Natural killer cell (primary cell): ENCODE measurements at regions not wholly inside any gene's neighbourhood (a gene's known extent, or its start where the extent isn't known, plus 50 kb on each side); places are given as distances from the start of the nearest gene placed in this dataset.

Experiments
- ATAC-seq, 3 donors: fragments of 150-1000 bp in 2 of 3; fragments of 200-7000 bp in 1 of 3; cut with Tn5 transposase; 1 replicate in 1 of 3; 2 replicates in 2 of 3; pipeline ENCODE4 v1.10.0; 2021; ENCODE audit warnings: mild to moderate bottlenecking in 2 of 3, moderate library complexity in 2 of 3
- DNase-seq, 2 donors: peaks; one replicate each; pipeline versions ENCODE4 v3.0.0 to v3.0.0-alpha.2; 2013 to 2021; ENCODE audit warnings: mixed read lengths in 1 of 2
- H3K27ac ChIP-seq: one replicate; pipeline ENCODE4 v1.5.1; 2013; ENCODE audit warnings: mild to moderate bottlenecking, low read length
- H3K27me3 ChIP-seq: one replicate; pipeline ENCODE4 v1.6.1; 2013; ENCODE audit warnings: low read length; ENCODE audit not compliant: control insufficient read depth, insufficient read depth
- H3K36me3 ChIP-seq: one replicate; pipeline ENCODE4 v1.6.1; 2013; ENCODE audit warnings: low read length; ENCODE audit not compliant: control insufficient read depth, insufficient read depth
- H3K4me1 ChIP-seq: one replicate; pipeline ENCODE4 v1.6.1; 2013; ENCODE audit warnings: low read length; ENCODE audit not compliant: control insufficient read depth, insufficient read depth
- H3K4me3 ChIP-seq: one replicate; pipeline ENCODE4 v1.5.1; 2013; ENCODE audit warnings: low read length
- H3K9me3 ChIP-seq: one replicate; pipeline ENCODE4 v1.6.1; 2013; ENCODE audit warnings: low read length; ENCODE audit not compliant: control insufficient read depth, insufficient read depth
- H3K27ac Mint-ChIP-seq, 2 donors: one replicate each; pipeline ENCODE4 v1.8.0; 2022; ENCODE audit warnings: mild to moderate bottlenecking in 2 of 2, mixed read lengths in 2 of 2, moderate library complexity in 1 of 2
- H3K27me3 Mint-ChIP-seq, 2 donors: one replicate each; pipeline ENCODE4 v1.8.0; 2022; ENCODE audit warnings: low read depth in 2 of 2, mixed read lengths in 2 of 2
- H3K36me3 Mint-ChIP-seq: one replicate; pipeline ENCODE4 v1.8.0; 2022; ENCODE audit warnings: mixed read lengths
- H3K4me1 Mint-ChIP-seq, 2 donors: one replicate each; pipeline ENCODE4 v1.8.0; 2022; ENCODE audit warnings: mixed read lengths in 2 of 2
- H3K4me3 Mint-ChIP-seq: one replicate; pipeline ENCODE4 v1.8.0; 2022; ENCODE audit warnings: mild to moderate bottlenecking, moderate library complexity, mixed read lengths
- H3K9me3 Mint-ChIP-seq, 2 donors: one replicate each; pipeline ENCODE4 v1.8.0; 2022; ENCODE audit warnings: mixed read lengths in 2 of 2
- CTCF ChIP-seq: fragments of 200-600 bp; IDR thresholded peaks from one replicate; pipeline ENCODE4 v1.8.0; 2022; ENCODE audit warnings: antibody characterized with exemption
- WGBS: methylation state at CpG from one replicate; pipeline ENCODE4 v1.1.7; 2013; ENCODE audit warnings: missing lambda C conversion rate; ENCODE audit not compliant: insufficient coverage; 5-methylcytosine and 5-hydroxymethylcytosine counted together
- intact Hi-C: fragments of 100-400 bp; cut with micrococcal nuclease; formaldehyde crosslinking; loops from one replicate; pipeline ENCODE4 v1.14.2; 2022

- H3K27me3 Mint-ChIP-seq, result peaks cover 0 to 20% of the 10 kb centered on the region in 2 donors
- DNase-seq (no peak), ATAC-seq (no peak)
- no peaks in the 10 kb centered on the region for H3K36me3 Mint-ChIP-seq
- WGBS, result 83% methylated on average over 1 of the region's 3 CpGs
- H3K4me3 ChIP-seq, result no peak overlapping the region
- H3K27ac Mint-ChIP-seq, result peak overlapping the region in 1 of 2 donors; percentile 22
- H3K36me3 ChIP-seq, result no peaks in the 10 kb centered on the region
- peaks cover 27 to 50% of the 10 kb centered on the region in 2 donors for H3K4me1 Mint-ChIP-seq
- H3K27me3 ChIP-seq, result no peaks in the 10 kb centered on the region
- H3K27ac ChIP-seq, result no peak overlapping the region
- no peaks in the 10 kb centered on the region for H3K9me3 Mint-ChIP-seq
- peaks cover 22% of the 10 kb centered on the region for H3K4me1 ChIP-seq
- H3K4me3 Mint-ChIP-seq, result no peak overlapping the region
- TF ChIP-seq CTCF, result no peak
- intact Hi-C loops, result loop anchor here (5.0 kb wide), 1 partner anchor 34 kb away; no protein-coding TSS in a partner anchor
- no peaks in the 10 kb centered on the region for H3K9me3 ChIP-seq
Measured at GRCh38 chrX:13126775-13127174, 82.4 kb upstream of the FAM9C start.

- Histone ChIP-seq H3K36me3 (no peaks in the 10 kb centered on the region), H3K4me3 (no peak overlapping the region), H3K4me1 (peaks cover 18% of the 10 kb centered on the region), H3K27ac (no peak overlapping the region), H3K9me3 (no peaks in the 10 kb centered on the region), H3K27me3 (no peaks in the 10 kb centered on the region)
- Mint-ChIP-seq H3K4me3 (no peak overlapping the region), H3K27me3 (peaks cover 0 to 16% of the 10 kb centered on the region in 2 donors), H3K4me1 (peaks cover 22 to 38% of the 10 kb centered on the region in 2 donors), H3K36me3 (no peaks in the 10 kb centered on the region), H3K27ac (no peak overlapping the region), H3K9me3 (no peaks in the 10 kb centered on the region)
- no peak for ATAC-seq
- intact Hi-C loops, result loop anchor here (5.0 kb wide), 1 partner anchor 33 kb away; no protein-coding TSS in a partner anchor
- WGBS, result 100% methylated on average over 2 of the region's 2 CpGs
- TF ChIP-seq CTCF, result no peak
- DNase-seq, result no peak
Measured at GRCh38 chrX:13125188-13125587, 80.8 kb upstream of the FAM9C start.

GRCh38 chrX:13123857-13124345 is 79.5 kb upstream of the FAM9C start:
- no peaks in the 10 kb centered on the region for H3K9me3 ChIP-seq
- WGBS, result 4% methylated on average over 3 of the region's 7 CpGs
- DNase-seq (peak in 1 of 2 donors; percentile 37), ATAC-seq (peak; percentile 27 to 74 (median 65))
- Mint-ChIP-seq H3K36me3 (no peaks in the 10 kb centered on the region), H3K4me1 (peaks cover 22 to 39% of the 10 kb centered on the region in 2 donors), H3K27me3 (peaks cover 0 to 25% of the 10 kb centered on the region in 2 donors), H3K27ac (peak overlapping the region; percentile 86 to 93), H3K9me3 (no peaks in the 10 kb centered on the region), H3K4me3 (peak overlapping the region; percentile 69)
- H3K27ac ChIP-seq, result peak overlapping the region; percentile 75
- no peak for TF ChIP-seq CTCF
- intact Hi-C loops, result no loop called here
- no peaks in the 10 kb centered on the region for H3K36me3 ChIP-seq
- no peaks in the 10 kb centered on the region for H3K27me3 ChIP-seq
- peaks cover 18% of the 10 kb centered on the region for H3K4me1 ChIP-seq
- no peak overlapping the region for H3K4me3 ChIP-seq
